ENCODE measurements at regions not wholly inside any gene's neighbourhood (a gene's known extent, or its start where the extent isn't known, plus 50 kb on each side); places are given as distances from the start of the nearest gene placed in this dataset.

DNA sequence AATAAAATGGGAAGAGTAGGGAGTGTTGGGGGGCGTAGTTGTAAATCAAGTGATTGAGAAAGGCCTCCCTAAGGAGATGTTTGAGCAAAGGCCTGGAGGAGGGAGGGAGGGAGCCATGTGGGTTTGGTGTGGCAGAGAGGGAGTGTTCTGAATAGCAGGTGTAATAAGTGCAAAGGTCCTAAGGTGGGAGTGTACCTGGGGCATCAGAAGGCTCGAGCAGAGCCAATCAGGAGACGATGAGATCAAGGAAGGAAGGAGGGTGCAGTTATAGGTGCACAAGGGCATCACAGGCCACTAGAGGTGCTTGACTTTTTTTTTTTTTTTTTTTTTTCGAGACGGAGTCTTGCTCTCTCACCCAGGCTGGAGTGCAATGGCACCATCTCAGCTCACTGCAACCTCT lies 77.9 kb upstream of the PLXNC1 start:
- no peak for DNase-seq

DNA sequence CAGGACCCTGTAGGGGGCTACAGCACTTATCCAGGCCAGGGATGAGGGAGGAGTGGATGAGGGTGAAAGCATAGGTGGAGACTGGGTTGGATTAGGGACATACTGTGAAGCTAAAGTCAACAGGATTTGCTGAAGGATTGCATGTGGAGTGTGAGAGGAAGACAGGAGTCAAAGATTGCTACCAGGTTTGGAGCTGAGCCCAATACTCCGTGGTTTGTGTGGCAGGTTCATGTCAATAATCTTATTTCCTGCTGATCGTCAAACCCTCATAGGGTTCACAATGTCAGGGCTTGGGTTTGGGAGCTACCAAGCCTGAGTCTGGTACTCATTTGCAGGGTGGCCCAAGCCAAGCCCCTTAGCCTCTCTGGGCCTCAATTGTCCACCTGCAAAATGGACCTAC lies 77.1 kb upstream of the PLXNC1 start:
- DNase-seq: no peak

DNA sequence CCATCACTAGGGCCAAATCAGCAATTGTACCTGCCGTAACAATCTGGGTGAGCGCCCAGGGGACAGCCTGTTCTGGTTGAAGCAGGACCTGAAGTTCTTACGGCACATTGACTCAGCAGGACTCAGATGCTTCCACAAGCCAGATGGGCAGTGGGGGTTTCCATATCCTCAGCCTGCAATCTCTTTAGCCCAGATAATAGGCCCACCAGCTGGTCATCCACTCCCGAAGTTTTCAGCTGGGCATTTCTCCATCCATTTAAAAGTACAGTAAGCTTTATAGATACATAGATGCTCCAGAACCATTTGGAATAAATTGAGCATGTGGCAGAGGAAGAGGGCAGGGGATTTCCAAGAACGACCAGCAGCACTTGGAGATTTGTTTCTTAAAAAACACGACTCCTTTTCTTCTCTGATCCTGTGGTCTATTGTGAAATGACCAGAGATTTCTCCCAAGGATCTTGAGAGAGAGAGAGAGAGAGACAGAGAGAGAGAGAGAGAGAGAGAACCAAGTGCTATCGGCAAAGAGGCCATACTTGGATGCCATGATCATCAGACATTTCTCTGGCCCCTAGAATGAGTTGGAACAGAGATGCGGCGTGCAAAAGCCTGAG lies 74.8 kb upstream of the PLXNC1 start:
- DNase-seq: no peak

DNA sequence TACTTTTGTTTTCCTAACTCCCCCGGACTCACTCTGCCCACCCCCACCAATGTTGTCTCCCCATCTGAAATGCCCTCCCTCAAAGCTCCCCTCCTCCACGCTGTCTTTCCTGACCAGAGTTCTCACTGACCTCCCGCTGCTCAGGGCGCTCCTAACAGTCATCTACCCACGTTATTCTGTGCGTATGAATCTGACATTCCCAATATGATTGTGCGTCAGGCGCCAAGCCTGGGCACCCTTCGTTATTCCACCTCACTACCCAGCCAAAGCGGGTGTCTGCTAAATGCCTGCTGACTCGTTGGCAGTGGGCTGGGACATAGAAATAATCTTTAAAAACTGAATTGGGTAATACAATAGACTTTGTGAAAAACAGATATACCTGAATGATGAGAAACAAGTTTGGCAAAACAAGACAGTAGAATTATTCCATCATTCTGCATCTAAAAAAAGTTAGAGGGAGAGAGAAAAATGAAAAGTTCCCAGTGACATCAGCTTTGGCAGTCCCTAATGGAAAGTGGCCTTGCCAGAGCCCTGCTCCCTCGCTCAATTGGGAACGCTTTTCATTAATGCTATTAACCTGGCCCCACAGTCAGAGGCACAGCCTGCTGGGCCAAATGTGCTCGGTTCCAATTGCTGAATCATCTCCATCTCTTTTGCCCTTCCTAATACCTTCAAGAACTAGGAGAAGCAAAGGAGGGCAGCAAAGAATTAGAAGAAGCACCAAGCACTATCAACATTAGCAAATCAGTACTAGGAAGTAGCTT lies 74.0 kb upstream of the PLXNC1 start:
- DNase-seq: no peak

DNA sequence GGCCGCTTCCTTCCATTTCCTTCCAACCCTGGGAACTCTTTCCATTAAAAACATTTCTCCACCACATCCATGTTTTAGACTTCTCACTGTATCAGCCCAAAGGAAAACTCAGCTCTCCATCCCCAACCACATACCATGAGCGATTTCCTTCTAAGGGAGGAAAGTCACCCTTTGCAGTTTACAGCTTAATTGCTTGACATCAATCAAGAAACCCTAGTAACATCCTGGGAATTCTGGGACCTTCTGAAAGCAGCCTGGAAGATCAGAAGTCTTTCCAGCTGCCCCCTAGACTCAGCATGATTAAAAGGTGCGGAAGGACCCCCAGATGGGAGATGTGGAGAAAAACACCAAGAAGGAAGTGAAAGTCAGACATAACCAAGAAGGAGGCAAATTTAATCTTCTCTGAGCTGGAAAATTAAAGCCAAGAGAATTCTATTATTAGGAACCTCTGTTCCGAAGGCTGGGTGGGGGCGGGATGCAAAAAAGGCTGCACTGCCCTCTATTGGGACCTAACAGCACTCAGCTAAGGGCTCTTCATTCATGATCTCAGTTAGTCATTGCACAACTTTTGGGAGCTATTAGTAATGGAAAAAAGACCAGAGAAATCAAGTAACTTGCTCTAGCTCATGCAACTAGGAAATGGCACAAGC lies 73.3 kb upstream of the PLXNC1 start:
- no peak for DNase-seq

DNA sequence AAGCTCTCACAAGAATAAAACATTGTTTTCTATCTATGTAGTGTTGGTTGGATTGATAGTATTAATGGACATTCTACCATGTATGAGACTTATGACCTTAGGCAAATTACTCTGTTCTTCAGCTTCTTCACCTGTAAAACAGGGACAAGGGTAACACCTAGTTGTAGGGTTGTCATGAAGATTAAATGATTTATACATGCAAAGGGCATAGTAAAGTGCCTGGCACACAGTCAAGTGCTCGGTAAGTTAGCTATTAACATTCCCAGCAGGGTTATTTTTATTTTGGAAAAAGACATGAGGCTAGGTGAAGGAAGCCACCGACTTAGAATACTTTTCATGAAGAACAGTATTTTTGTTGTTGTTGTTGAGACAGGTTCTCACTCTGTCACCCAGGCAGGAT lies 71.2 kb upstream of the PLXNC1 start:
- no peak for DNase-seq

DNA sequence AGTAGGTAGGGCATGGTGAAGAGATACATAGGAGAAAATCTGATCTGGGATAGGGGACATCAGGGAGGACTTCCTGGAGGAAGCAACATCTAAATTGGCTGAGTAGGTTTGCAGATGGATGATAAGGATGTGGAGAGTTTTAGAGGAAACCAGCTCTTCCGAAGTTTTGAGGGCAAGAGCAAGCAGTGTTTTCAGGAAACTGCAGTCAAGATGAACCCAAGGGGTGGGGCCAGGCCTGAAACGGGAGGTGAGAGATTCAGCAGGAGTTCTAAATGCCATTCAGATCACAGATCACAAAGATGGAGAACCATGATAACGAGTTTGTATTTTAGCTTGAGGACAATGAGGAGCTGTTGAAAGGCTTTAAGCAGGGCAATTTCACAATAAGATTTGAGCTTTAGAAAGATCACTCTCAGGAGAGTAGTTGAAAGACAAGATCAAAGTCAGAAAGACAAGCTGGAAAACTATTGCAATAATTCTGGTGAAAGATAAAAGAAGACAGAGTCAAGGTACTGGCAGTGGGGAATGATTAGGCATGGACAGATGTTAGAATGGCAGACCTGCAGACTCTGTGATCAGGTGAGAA lies 70.1 kb upstream of the PLXNC1 start:
- DNase-seq: no peak

DNA sequence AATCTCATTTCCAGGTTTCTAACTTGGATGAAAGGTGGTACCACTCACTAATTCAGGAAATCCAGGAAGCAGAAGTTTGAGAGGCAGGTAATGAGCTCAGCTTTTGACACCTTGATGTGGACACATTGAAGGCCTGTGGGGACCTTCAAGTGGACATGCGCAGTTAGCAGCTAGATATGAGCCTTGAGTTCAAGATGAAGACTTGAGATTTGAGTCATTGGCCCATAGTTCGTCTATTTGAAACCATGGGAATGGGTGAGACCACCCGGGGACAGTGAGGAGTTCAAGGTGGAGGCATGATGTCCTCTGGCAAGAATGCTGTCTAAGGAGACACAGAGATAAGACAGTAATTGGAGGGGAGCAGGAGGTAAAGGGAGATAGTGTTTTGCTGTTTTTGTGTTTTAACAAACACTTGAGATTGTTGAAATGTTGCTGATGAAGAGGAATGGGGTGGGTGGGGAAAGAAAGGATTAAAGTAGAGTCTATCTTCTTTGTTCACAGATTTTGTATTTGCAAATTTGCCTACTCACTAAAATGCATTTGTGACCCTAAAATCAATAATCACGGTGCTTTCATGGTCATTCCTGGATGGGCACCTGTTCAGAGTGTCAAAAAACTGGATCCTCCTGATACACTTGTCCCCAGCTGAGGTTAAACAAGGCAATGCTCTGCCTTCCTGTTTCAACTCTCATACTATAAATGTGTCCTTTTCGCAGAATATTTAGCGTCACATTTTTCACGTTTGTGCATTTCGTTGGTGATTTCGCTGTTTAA lies 69.5 kb upstream of the PLXNC1 start:
- no peak for DNase-seq

DNA sequence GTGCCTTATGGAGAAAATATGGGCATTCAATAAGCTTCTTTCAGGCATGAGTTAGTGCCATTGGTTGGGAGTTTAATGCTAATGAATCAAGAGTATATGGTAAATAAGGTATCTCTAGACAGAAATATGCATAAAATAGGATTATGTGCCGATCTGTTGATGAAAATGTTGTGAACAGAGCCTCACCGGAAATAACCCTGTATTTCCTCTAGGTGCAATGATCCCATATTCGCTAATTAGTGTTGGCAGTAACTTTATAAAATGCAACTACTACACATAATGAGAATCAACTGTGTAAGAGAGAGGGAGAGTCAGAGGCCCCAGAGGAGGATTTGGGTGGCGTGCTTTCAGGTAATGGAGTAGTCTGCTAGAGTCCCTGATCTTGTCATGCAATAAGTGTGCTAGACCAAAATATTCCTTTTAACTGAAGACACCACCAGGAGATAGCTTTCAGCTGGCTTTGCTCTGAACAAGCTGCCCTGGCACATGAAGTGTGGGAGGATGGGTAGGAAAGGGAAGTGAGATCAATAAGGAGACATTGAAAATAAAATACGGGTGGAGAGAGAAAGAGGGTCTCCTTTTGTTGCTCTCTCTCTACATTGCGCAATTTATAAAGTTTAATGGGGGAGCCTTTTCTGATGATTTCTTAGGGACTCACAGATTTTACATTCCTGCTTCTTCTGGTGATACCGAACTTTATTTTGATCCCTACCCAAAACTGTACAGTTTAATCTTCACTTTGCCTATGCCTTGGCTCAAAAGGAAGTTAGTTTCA lies 68.6 kb upstream of the PLXNC1 start:
- DNase-seq: no peak

DNA sequence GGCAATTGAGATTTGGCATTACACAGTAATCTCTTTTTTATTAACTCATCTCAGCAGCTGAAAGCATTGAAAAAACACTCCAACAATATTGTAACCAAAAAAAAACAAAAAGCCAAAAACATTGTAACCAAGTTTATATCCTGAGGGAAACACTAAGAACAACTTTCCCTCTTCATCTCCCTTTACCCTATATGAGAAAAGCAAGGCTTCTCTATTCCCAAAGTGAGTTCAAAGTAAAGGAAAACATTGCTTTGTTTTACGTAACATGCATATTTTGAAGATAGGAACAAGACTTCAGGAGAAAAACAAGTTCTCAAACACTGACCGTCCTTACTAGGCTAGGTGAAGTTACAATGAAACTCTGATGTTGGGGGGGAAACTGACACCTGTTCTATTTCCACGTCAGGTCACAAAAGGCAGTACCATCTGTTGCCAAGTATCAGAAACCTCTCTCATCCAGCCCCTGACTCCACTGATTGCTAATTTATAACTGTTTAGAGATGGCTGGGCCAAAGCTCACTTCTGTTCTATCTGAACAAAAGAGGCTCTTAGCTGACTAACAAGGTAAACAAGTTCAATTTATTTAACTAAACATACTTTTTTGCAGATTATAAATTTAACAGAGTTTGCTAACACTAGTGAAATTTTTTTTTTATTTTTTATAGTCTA lies 67.9 kb upstream of the PLXNC1 start:
- DNase-seq: no peak

DNA sequence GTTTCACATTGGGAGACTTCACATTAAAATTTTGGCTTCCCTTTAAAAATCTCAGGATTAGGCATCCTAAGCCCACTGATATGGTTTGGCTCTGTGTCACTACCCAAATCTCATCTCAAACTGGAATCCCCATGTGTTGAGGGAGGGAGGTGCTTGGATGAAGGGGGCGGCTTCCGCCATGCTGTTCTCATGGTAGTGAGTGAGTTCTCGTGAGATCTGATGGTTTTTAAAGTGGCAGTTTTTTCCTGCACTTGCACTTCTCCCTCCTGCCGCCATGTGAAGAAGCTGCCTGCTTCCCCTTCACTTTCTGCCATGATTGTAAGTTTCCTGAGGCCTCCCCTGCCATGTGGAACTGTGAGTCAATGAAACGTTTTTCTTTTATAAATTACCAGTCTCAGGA lies 65.7 kb upstream of the PLXNC1 start:
- no peak for DNase-seq

DNA sequence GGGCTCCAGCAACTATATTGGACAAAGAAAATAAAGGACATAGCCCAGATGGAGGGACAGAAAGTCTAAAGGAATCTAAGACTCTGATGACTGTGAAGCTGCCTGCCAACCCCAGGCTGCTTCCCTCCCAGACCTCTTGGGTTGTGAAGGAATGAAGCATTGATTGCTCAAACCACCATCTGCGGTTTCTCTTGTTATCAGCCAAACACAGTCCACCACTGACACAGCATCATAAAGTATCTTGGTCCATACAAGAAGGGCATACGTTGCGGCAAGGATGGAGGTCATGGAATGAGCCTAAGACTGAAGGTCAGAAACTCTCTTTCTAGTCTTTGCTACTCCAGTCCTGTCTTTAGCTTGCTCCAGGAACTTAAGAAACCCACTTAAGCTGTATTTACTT lies 58.5 kb upstream of the PLXNC1 start:
- no peak for DNase-seq

DNA sequence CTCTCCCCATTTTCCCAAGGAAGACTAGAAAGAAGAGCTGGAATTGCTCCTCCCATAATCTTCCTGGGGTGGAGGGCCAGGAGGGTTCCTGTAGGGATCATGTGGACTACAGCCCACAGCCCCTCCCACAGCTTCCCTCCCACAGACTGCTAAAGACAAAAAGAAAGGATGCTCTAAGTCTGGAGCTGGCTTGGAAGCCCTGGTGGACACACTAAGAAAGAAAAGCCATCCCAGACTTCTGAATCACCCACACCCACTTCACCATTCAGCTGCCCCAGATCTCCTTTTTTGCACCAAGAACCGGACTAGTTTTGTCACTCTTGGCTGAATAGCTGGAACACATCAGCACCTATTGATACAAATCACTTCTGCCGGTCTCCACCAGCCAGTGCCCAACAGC lies 56.8 kb upstream of the PLXNC1 start:
- DNase-seq: no peak

DNA sequence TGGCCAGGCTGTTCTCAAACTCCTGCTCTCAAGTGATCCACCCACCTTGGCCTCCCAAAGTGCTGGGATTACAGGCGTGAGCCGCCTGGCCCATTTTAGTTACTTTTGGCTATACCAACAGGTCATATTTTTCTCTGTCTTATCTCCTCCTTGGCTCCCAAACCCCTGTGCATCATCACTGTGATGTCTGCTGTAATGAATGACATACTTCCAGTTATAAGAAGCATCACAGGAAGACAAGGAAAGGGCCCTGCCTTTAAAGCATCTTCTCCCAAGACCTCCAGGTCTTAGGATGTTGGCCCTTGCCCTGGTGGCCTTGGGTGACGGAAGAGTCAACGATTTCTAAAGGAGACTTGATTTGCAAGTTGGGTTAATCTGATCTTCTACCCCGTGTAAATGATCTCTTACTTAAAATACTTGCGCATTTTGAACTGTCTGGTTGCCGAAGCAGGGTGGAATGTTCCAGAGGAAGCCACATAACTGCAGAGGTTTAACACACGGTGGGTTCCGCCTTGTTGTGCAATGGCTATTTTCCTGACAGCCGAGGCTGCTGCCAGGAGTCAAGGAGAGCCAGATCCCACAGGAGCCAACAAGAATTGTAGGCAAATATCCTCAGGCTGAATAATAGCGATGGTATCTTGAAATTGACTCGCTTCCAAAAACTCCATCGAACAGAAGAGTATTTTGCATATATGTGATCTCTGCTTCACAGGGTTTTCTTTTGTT lies 55.7 kb upstream of the PLXNC1 start:
- DNase-seq: no peak

DNA sequence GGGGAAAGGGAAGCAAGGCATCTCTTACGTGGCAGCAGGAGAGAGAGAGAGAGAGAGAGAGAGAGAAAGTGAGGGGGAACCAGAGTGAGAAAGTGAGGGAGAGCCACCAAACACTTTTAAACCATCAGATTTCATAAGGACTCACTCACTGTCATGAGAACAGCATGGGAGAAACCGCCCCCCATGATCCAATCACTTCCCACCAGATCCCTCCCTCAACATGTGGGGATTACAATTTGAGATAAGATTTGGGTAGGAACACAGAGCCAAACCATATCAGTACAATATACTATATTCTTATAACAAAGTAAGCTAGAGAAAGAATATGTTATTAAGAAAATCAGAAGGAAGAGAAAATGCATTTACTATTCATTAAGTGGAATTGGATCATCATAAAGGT lies 53.7 kb upstream of the PLXNC1 start:
- no peak for DNase-seq

DNA sequence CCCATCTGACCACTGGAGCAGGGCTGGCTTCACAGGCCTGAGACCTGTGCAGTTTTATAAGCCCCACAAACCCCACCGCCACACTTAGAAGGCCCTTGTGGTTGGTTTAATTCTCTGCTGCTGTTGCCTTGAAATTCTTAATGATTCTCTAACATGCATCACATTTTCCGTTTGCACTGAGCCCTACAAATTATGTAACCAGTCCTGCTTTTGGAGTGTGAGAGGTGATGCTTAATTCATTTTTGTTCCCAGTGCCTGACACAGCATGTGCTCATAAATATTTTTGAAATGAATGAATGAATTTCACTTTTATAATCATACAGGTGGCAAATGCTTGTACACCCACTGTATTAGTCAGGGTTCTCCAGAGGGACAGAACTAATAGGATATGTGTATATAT lies 52.8 kb upstream of the PLXNC1 start:
- DNase-seq: no peak

DNA sequence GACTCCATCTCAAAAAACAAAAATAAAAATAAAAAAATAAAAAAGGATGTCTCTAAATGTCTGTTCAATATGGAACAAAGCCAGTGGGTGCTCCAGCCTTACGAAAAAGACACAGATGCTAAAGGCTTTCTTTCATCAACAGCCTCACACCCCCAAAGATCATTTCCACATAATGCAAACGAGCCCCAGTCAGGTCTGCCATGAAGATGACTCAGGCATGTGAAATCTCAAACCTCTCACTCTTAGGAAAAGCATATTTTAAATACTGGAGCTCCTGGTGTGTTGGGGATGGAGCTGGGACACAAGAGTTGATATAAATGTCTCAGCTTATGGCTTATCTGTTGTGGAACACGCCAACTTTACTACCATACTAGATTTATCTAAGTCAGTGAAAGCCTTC lies 49.9 kb upstream of the PLXNC1 start:
- DNase-seq: no peak
